Amniotic epithelial cell (primary cell): ENCODE measurements at regions not wholly inside any gene's neighbourhood (a gene's known extent, or its start where the extent isn't known, plus 50 kb on each side); places are given as distances from the start of the nearest gene placed in this dataset.
A peak's percentile ranks its signal among the peaks of the same experiment; 100 is the strongest.

Source experiments
- DNase-seq: peaks from one replicate; pipeline ENCODE4 v3.0.0-alpha.2; 2010; ENCODE audit warnings: low read depth

- no peak for DNase-seq
These were observed 71.5 kb upstream of the CD82 start for GRCh38 chr11:44493930-44494329.

- DNase-seq: no peak
These were observed 70.7 kb upstream of the CD82 start for GRCh38 chr11:44494785-44495184.

GRCh38 chr11:44496391-44496790, 69.1 kb upstream of the CD82 start:
- DNase-seq: no peak

GRCh38 chr11:44498089-44498871, 67.2 kb upstream of the CD82 start:
- peak; percentile 12 for DNase-seq

GRCh38 chr11:44502506-44502905, 63.0 kb upstream of the CD82 start:
- DNase-seq: no peak

- peak; percentile 51 for DNase-seq
These were observed 59.8 kb upstream of the CD82 start for GRCh38 chr11:44505581-44506054.

- no peak for DNase-seq
These were observed 59.0 kb upstream of the CD82 start for GRCh38 chr11:44506375-44507016.

GRCh38 chr11:44507491-44507890, 58.0 kb upstream of the CD82 start:
- no peak for DNase-seq

GRCh38 chr11:44507896-44508445, 57.5 kb upstream of the CD82 start:
- DNase-seq: peak; percentile 51

- no peak for DNase-seq
These were observed 56.2 kb upstream of the CD82 start for GRCh38 chr11:44509296-44509695.

- no peak for DNase-seq
These were observed 55.1 kb upstream of the CD82 start for GRCh38 chr11:44510372-44510771.

- no peak for DNase-seq
These were observed 52.6 kb upstream of the CD82 start for GRCh38 chr11:44512818-44513217.

GRCh38 chr11:44515048-44515447, 50.4 kb upstream of the CD82 start:
- DNase-seq: no peak
